Stimulated activated CD4-positive, alpha-beta T cell treated with anti-CD3 and anti-CD28 coated beads, Interleukin-12 subunit alpha, Interleukin-12 subunit beta, amount 100 ng/mL, for 48 hours (primary cell): ENCODE measurements at regions not wholly inside any gene's neighbourhood (a gene's known extent, or its start where the extent isn't known, plus 50 kb on each side); places are given as distances from the start of the nearest gene placed in this dataset.
A peak's percentile ranks its signal among the peaks of the same experiment; 100 is the strongest.

Source experiments
- DNase-seq, 3 donors: peaks; one replicate each; pipeline ENCODE4 v3.0.0-alpha.2; 2020; ENCODE audit warnings: low read depth in 2 of 3, low spot score in 1 of 3

DNA sequence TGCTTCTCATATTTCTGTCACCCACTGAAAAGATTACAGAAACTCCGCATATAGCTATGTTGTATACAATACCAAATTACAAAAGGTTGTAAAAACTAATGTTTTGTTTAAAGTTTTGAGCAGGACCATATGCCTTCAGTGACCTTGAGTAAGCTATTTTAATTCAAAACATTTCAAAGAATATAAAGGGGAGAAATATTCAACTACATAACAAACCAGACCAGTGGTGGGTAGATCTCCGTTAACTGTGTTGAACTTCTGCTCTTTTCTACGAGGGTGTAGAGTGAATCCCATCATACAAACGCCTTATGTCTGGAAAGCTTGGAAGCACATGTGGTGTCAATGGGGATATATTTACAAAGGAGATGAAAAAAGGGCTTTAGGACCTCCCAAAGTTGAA, 68.4 kb upstream of the NR2F2 start:
- DNase-seq: no peak

GRCh38 chr15:96262549-96263489, 67.7 kb upstream of the NR2F2 start:
- DNase-seq: no peak

DNA sequence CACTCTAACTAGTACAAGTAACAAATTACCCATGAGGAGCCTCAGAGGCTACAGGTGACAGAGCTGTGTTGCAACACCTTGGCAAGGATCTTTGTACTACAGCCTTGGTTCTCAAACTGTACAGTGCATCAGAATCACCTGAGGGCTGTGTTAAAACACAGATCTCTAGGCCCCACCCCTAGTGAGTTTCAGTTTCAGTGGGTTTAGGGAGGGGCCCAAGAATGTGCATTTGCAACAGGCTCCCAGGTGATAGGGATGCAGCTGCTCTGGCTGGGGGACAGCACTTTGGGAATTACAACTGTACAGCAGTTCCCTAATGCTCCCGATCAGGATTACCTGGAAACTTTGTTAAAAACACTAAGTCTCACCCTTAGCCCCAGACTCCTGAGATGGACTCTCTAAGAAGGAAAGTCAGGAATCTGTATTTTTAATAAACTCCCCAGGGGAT, 66.1 kb upstream of the NR2F2 start:
- DNase-seq: no peak

GRCh38 chr15:96264801-96265515, 65.5 kb upstream of the NR2F2 start:
- no peak for DNase-seq

DNA sequence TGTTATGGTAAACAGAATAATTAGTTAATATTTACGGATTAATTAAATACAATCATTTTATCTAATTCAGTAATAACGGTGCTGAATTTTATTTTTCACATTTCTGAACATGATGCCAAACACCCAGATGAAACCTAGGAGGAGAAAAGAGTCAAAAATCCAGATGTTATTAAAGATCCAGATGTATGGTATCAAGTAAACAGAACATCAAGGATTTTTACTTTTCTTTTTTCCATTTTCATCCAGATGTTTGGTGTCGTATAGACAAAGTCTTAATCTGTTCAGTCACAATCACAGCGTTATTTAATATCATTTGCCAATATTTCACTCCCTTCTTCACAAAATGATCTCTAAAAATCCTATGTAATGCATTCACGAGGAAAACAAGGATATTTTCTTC, 64.0 kb upstream of the NR2F2 start:
- DNase-seq: no peak

GRCh38 chr15:96267463-96267862, 63.0 kb upstream of the NR2F2 start:
- no peak for DNase-seq

- no peak for DNase-seq
Measured at GRCh38 chr15:96268442-96269204, 61.9 kb upstream of the NR2F2 start.

DNA sequence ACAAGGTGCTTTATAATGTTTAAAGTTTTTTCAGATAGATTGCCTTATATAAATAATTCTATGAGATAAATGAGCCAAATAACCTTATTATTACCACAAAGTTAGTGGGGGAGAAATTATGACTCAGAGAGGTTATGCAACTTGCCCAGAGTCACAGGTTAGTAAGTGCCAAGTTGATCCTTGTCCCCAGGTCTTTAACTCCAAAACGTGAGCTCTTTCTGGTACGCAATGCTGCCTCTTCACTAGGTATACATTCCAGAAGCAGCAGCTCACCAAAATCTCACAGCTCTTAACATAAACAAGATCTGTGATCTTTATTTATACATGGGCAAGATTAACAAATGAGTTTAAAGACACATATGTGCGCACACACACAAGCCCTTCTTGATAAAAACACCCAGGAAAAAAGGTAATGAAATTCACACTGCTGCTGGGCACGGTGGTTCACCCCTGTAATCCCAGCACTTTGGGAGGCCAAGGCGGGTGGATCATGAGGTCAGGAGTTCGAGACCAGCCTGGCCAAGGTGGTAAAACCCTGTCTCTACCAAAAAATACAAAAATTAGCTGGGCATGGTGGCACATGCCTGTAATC, 59.8 kb upstream of the NR2F2 start:
- no peak for DNase-seq

GRCh38 chr15:96272427-96272826, 58.1 kb upstream of the NR2F2 start:
- DNase-seq: no peak

DNA sequence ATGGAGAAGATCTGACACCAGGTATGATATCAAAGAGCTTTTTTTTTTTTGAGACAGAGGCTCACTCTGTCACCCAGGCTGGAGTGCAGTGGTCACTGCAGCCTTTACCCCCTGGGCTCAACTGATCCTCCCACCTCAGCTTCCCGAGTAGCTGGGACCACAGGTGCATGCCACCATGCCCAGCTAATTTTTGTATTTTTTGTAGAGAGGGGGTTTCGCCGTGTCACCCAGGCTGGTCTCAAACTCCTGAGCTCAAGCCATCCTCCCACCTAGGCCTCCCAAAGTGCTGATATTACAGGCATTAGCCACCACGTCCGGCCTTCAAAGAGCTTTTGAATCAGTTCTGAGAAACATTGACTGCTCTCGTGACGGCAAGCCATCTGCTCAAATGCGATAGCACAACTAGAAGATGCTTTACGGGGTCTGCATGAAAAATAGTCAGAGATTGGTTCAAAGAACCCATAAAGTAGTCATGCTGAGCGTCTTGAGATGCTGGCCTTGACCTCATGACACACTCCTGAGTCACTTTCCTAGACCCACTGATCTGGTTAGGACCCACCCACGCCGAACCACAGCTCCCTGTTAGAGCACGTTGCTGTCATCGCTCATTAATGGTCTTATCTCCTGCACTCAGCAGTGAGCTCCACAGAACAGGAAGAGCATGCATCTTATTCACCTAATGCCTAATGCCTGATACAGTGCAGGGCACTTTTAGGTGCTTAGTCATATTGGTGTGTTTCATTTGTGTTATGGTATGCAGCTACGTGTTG, 57.0 kb upstream of the NR2F2 start:
- peak in 2 of 3 donors; percentile 4 to 8 for DNase-seq

- DNase-seq: no peak
Measured at GRCh38 chr15:96274087-96274440, 56.4 kb upstream of the NR2F2 start.

- DNase-seq: no peak
Measured at GRCh38 chr15:96274698-96275097, 55.8 kb upstream of the NR2F2 start.

- no peak for DNase-seq
Measured at GRCh38 chr15:96276438-96277210, 53.9 kb upstream of the NR2F2 start.
